ENCODE measurements at regions not wholly inside any gene's neighbourhood (a gene's known extent, or its start where the extent isn't known, plus 50 kb on each side); places are given as distances from the start of the nearest gene placed in this dataset.
A peak's percentile ranks its signal among the peaks of the same experiment; 100 is the strongest.

DNA sequence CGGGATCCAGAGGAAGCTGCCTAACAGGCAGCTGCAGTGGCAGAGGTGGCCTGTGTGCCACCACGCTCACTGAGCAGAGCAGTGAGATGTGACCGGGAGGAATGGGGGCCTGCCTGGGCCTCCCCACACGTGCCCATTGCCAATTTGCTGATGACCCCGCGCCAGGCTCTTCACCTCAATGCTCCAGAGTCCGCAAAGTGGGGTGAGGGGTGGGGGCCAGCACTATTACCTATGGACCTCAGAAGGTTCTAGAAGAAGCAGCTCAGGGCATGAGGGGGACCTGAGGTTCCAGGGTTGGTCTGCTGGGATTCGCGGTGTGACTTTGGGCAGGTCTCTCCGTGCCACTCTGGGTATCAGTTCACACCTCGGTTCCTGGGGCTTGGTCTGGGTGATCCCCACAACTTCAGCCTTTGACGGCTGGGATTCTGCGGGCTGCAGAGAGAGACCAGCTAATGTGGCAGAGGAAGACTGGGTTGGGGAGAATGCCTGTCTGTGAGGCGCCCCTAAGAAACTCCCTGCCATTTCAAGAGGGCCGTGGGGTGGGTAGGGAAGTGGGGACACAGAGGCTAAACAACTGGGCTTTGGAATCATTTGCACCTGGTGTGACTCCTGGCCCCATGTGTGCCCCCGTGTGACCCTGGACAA, 231.0 kb upstream of the MVB12B start:
- DNase-seq (ENCODE audit: low spot score): no peak

DNA sequence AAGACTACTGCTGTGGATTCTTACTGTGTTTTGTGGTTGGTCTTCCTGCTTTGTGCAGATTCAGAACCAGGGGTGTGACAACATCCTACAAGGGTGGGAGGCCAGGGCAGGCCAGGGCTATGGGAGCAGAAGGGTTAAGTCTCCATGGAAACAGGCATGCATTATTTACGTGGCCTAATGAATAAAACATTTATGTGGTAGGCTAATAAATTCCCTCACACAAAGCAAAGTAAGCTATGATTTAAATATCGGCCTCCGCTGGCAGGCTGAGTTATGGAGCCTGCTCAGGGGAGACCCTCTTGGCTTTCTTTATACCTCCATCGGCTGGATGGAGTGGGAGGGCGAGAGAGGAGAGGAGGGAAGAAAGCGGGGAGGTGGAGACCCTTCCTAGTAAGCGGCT, 230.3 kb upstream of the MVB12B start:
- no peak for DNase-seq (ENCODE audit: low spot score)

DNA sequence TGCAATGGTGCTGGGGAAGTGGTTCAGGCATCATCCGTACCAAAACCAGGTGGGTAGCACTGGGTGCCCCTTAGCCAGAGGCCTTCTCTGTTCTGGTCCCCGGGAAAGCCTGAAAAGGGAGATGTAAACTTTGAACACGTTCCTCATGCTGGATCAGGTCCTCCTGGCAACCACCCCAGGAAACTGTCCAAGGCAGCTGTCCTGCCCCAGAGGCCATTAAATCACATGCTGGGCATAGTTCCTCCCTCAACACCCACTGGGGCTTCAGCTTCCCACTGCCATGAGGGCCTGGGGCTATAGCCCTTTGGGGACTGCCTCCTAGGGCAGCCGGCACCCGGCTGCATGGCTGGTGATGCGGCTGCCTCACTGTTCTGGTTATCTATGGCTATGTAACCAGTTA, 228.9 kb upstream of the MVB12B start:
- DNase-seq (ENCODE audit: low spot score): no peak

DNA sequence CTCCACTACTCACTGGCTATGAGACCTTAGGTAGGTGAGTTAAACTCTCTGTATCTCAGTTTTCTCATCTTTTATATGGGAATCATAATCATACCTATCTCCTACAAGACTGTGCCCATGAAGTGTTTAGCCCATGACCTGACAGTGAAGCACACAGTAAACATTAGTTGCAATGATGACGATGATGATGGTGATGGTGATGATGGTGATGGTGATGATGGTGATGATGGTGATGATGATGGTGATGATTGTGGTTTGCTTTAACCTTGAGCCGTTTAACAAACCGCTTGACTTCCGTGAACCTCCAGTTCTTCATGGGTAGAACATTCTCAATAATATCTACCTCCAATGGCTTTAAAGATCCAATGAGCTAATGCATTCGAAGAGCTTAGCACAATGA, 220.2 kb upstream of the MVB12B start:
- DNase-seq (ENCODE audit: low spot score): no peak

DNA sequence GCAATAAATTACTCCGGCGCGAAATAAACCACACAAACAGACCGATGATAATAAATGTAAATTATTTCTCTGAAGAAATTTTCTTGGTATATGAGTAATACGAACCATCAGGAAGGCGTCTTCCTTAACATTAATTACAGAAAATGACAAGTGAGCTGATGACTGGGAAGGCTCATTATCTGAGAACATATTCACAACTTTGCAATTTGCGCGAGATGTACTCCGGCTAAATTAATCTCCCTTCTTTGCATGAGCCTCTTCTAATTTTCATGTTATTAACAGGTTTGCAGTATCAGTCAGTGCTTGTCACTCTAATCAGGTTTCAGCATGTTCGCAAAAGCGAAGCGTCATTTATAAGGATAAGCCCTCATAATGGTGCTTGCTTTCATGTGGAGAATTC, 218.9 kb upstream of the MVB12B start:
- no peak for DNase-seq (ENCODE audit: low spot score)

DNA sequence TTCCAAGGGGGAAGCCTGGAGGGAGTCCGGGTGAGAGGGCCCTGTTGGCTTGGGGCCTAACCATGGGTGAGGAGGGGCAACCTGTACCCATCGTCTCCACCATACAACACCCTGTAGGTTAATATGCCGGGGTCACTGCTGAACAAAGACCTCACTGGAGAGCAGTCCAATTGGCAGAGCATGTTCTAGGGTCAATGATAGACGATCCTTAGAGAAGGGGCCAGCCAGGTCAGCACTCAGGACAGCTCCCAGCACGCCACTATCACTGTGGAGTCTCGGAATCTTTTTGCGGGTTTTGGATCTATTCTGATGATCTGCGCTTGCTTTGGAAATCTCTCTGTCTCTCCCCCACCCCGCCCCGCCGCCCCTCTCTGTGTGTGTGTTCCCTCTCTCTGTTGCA, 218.4 kb upstream of the MVB12B start:
- DNase-seq (ENCODE audit: low spot score): peak; percentile 31

DNA sequence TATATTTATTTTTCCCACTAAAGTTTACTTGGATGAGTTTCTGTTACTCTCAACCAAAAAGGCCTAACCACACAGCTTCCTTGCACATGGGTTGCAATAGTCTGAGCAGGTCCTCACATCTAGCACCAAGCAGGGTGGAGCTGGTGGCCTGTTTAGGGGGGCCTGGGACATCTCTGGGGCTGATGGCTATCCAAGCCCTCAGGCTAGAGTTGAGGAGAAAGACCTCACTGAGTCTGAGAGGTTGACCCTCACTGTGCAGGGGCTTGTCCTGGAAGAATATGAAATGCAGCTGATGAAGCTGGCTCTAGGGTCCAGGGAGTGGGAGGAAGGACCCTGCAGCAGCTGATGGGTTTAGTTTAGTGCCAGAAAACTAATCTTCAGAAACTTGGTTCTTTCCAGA, 217.1 kb upstream of the MVB12B start:
- DNase-seq (ENCODE audit: low spot score): no peak

DNA sequence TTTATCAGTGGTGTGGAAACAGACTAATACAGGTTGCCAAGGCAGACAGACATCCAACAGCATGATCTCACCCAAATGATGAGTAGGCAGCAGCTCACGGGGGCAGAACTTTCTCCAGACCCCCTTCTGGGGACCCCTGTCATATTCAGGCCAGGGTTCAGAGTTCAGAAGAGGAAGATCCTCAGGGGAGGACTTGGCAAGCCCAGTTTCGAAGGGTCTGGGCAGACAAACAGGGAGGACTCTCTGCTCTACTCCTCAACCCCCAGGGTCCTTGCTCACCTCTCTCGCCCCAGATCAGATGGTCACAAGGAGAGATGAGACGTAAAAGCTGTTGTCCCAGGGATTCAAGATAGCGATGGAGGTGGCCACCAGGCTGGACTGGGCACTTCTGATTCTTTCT, 215.1 kb upstream of the MVB12B start:
- no peak for DNase-seq (ENCODE audit: low spot score)

DNA sequence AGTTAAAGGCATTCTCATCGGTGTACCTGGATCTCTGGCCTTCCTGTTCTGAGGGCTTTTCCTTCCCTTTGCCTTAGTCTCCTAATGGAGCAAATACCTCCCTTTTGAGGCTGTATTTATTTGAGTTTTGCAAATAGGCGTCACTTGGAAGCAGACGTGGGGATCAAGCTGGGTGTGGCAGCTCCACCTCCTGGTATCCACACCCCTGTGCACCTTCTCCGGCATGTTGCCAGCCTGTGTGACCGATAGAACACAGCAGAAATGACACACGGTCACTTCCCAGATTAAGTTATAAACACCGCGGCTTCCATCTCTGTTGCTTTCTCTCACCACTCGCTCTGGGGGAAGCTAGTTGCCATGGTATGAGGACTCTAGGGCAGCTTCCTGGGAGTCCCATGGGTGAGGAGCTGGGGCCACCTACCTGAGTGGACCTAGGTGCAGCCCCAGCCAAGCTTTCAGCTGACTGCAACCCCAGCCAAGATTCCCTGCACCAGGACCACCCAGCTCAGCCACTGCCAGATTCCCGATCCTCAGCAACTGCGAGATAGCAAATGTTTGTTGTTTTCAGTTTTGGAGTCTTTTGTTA, 214.4 kb upstream of the MVB12B start:
- DNase-seq (ENCODE audit: low spot score): no peak

DNA sequence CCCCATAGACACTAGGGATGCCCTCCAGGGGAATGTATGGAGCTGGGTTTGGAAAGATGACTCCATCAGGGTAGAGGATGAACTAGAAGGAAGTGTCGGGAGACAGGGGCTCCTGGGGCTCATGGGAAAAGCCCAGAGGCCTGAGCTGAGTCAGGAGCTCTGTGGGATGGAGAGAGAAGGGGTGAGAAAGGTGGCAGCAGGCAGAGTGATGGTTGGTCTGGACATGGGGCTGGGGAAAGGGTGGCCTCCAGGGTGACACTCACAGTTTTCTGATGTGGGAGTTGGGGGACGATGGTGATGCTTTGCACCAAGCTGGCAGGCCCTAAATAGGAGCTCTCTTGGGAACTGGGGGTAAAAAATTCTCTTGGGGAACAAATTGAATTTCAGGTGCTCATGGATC, 213.5 kb upstream of the MVB12B start:
- no peak for DNase-seq (ENCODE audit: low spot score)

DNA sequence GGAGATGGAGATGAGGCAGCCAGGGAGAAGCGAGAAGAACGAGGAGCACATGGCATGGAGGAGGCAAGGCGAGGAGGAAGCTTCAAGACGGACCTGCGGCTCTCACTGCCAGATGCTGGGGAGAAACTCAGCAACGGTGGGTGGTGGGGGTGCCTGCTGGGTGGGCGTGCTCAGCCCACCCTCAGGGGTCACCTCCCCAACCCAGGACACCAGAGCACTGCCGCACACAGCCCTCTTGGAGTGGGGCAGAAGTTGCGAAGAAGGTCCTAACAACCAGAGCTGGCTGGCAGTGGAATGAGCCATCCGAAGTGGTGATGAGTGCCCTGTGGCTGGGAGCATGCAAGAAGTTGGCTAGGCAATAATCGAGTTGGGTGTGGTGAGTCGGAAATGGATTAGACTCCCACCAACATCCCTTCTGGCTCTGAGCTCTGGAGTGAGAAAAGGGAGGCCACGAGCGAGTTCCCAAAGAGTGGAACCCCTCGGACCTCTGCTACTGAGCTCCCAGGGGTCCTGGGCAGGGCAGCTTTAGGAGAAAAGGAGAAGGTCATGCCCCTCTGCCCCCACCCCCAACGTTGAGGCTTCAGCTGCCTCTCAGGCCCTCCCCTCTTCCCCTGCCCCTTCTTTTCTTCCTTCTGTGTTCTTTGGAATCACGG, 212.7 kb upstream of the MVB12B start:
- DNase-seq (ENCODE audit: low spot score): no peak

DNA sequence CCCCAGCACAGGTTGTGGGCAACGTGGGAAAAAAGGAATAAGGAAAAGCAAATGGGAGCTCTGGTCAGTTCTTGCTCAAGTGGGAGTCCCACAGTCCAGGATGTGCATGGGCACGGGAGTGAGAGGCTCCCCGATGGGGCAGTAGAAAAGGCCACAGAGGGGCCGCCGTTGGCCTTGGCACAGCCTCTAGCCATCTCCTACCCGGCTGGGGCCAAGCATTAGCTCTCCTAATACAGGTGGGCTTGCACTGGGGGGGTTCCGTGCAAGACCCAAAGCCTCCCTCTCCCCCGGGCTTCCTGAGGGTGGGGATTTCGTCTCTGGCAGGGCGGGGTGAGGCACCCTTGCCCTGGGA, 212.2 kb upstream of the MVB12B start:
- DNase-seq (ENCODE audit: low spot score): no peak

DNA sequence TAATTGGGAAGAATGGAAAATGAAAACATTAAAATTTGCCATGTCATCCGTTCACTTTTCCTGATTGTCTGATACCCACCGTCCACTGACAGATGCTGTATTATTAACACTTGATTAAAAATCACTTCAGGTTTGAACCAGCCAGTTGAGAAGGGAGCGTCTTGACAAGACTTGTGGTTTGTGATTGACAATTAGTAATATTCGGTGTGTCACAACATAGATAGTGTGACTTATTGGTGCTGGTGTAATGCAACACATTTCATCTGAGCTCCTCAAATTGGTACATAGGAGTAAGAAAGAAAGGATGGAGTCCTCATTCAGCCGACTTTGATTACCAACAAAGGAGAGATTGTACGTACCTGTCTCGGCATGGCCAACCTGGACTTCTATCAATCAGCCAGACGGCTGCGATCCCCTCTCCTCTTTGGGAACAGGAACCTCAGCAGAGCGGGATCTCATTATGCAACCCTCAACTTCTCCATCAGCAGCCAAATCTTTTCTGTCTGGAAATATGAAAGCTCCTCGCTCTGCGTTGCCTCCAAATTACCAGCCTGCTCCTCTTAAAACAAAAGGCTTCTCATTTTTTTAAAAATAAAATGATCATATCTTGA, 211.7 kb upstream of the MVB12B start:
- DNase-seq (ENCODE audit: low spot score): peak; percentile 23

DNA sequence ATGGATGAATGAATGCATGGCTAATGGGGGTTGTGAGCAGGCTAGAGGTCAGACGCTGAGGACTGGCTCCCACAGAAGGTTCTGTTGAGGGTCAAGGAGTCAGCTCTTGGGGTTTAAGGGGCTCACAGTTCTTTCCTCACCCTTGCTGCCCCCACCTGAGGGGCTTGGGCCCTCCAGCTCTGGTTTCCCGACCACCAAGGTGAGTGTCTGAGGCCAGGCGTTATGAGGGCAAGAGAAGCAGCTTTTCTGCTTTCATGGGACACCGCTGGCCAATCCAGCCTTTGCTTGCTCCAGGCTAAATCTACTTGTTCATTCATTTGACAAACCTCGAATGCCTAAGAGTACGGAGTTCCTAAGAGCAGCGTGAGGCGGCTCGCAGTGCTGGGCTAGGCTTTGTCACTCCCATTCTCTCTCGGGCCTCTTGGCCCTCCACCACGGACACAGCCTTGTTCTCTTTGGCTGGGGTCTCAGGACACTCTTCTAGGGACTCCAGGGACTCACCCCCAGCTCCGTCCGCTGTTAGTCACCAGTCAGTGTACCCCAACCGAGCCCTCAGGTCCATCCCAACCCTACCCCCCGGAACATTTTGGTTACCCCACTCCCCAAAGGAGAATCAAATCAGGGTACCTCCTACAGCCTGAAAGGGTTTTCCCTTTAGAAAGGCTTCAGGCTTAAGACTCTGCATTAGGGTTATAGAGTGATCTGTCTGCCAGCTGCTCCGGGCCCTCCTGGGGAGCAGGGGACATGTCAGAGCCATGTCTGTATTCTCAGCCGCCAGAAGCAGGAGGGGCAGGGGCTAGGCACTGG, 210.1 kb upstream of the MVB12B start:
- no peak for DNase-seq (ENCODE audit: low spot score)

DNA sequence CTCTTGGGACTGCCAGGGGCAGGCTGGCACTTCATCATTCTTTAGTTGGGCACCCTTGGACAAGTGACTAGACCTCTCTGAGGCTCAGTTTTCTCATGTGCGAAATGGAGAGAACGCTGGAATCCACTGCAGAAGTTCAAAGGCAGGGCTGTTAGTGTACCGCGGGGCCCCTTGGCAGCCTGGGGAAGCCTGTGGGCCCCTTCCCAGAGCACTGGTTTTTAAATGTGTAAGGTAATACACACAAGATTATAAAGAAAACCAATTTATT, 209.5 kb upstream of the MVB12B start:
- no peak for DNase-seq (ENCODE audit: low spot score)

DNA sequence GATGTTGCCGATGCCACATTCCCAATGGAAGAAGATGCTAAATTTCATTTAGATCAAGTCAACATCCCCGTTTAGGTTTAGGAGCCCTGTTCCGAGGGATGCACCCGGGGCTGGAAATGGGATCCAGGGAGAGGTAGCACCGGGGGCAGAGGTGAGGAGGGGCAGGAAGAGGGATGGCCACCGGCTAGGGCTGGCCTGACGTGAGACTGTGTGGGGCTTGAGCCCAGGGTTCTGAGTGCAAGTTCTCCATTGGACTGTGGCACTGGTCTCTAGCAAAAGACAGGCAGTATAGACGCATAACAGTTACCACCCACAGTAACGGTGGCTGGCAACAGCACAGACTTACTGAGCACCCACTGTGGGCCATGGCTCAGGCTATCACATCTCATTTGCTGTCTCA, 209.0 kb upstream of the MVB12B start:
- DNase-seq (ENCODE audit: low spot score): no peak

DNA sequence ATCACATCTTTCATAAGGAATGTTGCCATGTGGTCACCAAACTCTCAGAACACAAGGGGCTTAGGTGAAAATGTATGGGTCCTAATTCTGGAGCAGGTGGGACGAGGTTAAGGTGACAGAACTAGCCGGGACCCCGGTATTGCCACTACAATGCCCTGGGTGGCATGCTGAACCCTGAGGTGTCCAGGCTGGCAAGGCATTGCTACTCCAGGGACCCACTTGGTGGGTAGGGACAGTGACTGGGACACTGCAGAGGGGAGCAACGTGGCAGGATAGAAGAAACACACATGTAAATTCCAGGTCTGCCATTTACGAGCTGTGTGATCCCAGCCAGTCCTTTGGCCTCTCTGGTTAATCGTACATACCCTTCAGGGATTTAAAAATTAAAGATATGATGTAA, 206.9 kb upstream of the MVB12B start:
- no peak for DNase-seq (ENCODE audit: low spot score)

DNA sequence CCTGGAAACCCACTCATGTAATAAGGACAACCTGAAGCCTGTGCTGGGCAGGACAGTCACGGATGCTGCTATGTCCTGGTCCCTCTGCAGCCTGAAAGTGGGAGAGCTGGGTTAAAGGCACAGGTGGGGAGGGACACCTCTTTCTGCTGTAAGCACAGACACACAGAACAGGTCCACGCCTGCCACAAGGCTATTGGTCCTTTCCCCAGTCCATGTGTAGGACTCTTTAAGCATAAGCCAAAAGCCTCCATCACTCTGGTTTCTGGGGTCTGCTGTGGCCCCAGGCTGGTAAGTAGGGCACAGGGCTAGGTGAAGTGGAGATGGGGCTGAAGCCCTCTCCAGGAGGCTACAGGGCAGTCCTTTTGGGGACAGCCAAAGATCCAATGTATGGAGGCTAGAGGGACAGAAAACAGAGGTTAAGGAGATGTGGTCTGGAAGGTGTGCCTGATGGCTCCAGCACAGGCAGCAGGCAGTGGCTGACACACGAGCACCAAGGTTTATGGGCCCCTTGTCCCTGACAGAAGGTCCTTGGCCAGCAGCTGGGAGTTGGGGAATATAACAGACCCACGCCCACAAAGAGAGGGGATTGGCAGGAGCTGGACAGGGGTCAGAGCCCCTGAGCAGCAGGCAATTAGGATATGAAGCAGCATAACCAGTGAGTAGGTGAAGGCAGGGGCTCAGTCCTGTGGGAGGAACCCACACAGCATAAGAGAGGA, 203.6 kb upstream of the MVB12B start:
- DNase-seq (ENCODE audit: low spot score): no peak

DNA sequence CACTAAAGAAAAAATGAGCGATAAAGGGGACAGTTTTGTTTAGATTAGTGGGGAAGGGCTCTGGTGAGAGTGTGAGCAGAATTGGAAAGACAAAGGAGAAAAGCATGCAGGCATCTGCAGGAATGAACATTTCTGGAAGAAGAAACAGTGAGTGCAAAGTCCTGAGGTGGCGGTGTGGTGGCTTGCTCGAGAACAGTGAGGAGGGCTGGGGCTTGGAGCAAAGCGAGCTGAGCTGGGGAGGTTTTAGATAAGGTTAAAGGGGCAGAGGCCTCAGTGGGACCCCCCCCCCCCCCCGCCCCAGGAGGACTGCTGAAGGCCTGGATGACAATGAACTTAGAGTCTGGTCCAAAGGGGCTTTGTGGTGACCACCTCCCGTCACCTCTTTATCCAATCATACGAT, 202.7 kb upstream of the MVB12B start:
- no peak for DNase-seq (ENCODE audit: low spot score)

DNA sequence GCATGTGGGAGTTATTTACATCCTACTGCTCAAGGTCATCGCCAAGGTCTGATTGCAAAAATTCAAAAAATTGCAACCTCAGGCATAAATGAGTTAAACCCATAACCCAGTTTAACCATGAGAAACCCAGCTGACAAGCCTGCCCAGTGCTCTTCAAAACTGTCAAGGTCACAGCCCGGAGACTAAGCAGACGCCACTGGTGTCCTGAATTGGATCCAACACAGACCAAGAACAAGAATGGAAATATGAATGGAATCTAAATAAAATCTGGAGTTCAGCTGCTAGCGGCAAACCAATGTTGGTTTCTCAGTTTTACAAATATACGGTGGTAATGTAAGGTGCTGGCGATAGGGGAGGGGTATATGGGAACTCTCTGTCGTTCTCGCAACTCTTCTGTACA, 201.5 kb upstream of the MVB12B start:
- DNase-seq (ENCODE audit: low spot score): no peak

DNA sequence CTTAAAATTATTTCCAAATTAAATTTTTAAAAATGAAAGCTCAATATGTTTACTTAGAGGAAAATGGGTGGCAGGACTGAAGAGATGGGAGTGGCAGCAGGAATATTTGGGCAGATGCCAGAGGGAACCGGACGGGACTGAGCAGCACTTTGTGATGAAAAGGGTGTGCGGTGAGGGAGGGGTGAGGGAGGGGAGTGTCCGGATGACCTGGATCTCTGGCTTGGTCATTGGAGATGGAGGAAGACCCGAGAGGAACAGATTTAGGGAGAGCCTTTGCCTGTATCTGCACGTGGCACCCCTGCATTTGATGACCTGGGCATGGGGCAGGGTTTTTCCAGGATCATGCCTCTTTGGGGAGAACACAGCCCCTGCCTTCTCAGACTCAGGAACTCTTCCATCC, 201.1 kb upstream of the MVB12B start:
- no peak for DNase-seq (ENCODE audit: low spot score)

DNA sequence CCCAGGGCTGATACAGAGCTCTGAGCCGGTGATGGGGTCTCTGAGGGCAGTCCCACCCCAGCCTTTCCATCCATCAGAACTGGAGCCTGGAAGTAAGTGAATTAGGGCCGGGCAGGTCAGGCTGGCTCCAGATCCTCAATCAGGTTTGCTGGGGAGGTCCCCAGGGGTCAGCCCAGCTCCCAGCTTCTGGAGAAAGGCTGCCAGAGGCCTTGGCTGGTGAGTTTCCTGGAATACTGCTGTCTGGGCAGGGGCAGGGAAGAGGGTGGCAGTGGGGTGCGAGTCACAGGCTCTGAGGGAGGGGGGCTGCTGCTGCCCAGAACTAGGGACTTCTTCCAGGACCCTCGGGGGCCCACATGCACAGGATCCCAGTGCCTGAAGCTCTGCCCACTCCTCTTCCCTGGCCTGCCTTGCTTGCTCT, 200.6 kb upstream of the MVB12B start:
- no peak for DNase-seq (ENCODE audit: low spot score)
